ENCODE measurements at regions not wholly inside any gene's neighbourhood (a gene's known extent, or its start where the extent isn't known, plus 50 kb on each side); places are given as distances from the start of the nearest gene placed in this dataset.
A peak's percentile ranks its signal among the peaks of the same experiment; 100 is the strongest.

DNA sequence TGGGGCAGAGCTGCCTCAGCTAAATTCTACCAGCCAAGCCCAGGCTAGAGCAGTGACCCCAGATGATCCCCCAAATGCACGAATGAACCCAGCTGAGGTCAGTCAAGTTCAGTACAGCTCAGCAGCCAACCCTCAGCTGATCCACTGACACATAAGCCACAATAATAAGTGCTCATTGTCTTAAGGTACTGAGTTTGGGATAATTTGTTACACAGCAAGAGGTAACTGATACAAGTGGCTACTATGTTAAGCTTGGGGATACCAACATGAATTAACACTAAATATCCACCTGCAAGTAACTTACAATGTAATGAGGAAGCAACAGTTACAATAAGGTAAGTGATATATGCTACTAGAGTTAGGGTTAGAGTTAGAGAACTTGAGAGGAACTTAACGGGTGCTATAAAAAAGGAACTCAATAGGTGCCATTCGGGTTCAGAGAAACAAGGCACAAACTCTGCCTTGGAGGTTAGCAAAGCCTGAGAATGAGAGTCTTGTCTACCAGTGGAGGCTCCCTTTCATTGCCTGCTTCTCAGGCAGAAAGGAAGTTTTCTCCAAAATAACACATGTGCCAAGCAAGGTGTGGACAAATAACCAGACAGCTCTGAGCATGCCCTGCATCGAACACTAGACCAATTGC is 189.4 kb downstream of the ARL4C start:
- H3K4me3 Mint-ChIP-seq, result no peak overlapping the region
- H3K36me3 Mint-ChIP-seq, result peaks cover 2% of the 10 kb centered on the region
- H3K4me1 Mint-ChIP-seq, result peaks cover 15 to 18% (median 17%) of the 10 kb centered on the region in 3 donors
- H3K27ac Mint-ChIP-seq, result peak overlapping the region in 2 of 3 donors; percentile 17 to 20
- H3K27me3 Mint-ChIP-seq, result peaks cover 24% of the 10 kb centered on the region
- H3K9me3 Mint-ChIP-seq, result peaks cover 0 to 3% (median 0%) of the 10 kb centered on the region in 3 donors

DNA sequence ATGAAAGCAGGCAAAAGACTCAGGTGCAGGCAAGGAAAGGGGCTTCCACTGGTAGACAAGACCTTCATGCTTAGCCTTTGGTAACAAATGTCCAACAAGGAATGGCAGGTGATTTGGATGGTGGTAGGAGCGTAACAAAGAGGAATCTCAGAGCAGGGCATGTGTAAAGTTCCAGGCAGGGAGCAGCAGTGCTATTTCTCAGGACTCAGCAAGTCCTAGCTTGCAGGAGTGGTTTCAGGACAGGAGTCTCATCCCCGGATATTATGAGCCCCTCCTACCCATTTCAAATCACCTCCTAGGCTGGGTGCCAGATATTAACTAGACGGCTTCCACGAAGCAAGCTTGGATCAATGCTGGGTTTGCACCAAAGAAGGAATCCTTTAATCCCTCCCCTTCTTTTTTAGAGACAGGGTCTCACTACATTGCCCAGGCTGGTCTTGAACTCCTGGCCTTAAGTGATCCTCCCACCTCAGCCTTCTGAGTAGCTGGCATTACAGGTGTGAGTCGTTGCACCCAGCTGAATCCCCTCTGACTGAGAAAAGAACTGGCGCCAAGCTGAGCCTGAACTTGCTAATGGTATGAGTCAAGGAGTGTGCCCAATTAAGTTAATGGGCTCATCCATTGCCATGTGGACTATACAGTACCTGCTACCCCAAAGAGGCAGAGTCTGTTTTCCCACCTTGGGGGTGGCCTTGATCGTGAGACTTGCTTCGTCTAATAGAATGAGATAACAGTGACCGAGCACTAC is 190.3 kb downstream of the ARL4C start:
- no peak overlapping the region for H3K4me3 Mint-ChIP-seq
- H3K36me3 Mint-ChIP-seq, result peaks cover 2% of the 10 kb centered on the region
- H3K4me1 Mint-ChIP-seq, result peaks cover 15 to 18% (median 17%) of the 10 kb centered on the region in 3 donors
- H3K9me3 Mint-ChIP-seq, result peaks cover 0 to 3% (median 0%) of the 10 kb centered on the region in 3 donors
- peaks cover 26% of the 10 kb centered on the region for H3K27me3 Mint-ChIP-seq
- H3K27ac Mint-ChIP-seq, result no peak overlapping the region

- Mint-ChIP-seq H3K27me3 (peaks cover 29% of the 10 kb centered on the region), H3K27ac (no peak overlapping the region), H3K36me3 (peaks cover 2% of the 10 kb centered on the region), H3K4me3 (no peak overlapping the region), H3K9me3 (peaks cover 0 to 3% (median 0%) of the 10 kb centered on the region in 3 donors), H3K4me1 (peaks cover 15 to 19% (median 18%) of the 10 kb centered on the region in 3 donors)
These were observed 191.0 kb downstream of the ARL4C start for GRCh38 chr2:234305846-234306245.

DNA sequence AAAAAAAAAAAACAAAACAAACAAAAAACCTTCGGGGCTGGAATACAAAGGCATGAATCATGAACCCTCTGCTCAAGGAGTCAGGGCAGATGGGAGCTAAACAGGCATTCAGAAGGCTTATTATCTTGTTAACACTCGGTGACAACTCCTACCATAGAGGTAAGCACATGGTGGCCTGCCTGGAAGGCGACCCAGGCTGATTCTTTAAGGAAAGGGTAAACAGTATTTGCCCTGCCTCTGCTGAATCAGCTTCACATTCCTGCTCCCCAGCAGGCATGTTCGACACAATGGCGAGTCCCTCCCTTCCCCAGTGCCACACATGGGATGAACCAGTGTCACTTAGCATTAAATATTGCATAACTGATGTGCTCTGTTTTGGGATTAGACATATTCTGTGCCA is 191.9 kb downstream of the ARL4C start:
- Mint-ChIP-seq H3K36me3 (peaks cover 2% of the 10 kb centered on the region), H3K4me3 (no peak overlapping the region), H3K27me3 (peaks cover 33% of the 10 kb centered on the region), H3K9me3 (peaks cover 0 to 3% (median 0%) of the 10 kb centered on the region in 3 donors), H3K4me1 (peaks cover 15 to 19% (median 18%) of the 10 kb centered on the region in 3 donors), H3K27ac (peak overlapping the region in 1 of 3 donors; percentile 54)

- Mint-ChIP-seq H3K4me1 (peaks cover 5 to 6% (median 6%) of the 10 kb centered on the region in 3 donors), H3K4me3 (no peak overlapping the region), H3K36me3 (no peaks in the 10 kb centered on the region), H3K9me3 (peaks cover 0 to 3% (median 0%) of the 10 kb centered on the region in 3 donors), H3K27ac (no peak overlapping the region), H3K27me3 (peaks cover 28% of the 10 kb centered on the region)
These were observed 194.3 kb downstream of the ARL4C start for GRCh38 chr2:234302664-234302991.

GRCh38 chr2:234300932-234301823 is 195.7 kb downstream of the ARL4C start:
- Mint-ChIP-seq H3K27me3 (peaks cover 35% of the 10 kb centered on the region), H3K27ac (peak overlapping the region in 1 of 3 donors; percentile 89), H3K4me1 (peaks cover 3 to 5% (median 3%) of the 10 kb centered on the region in 3 donors), H3K4me3 (no peak overlapping the region), H3K36me3 (no peaks in the 10 kb centered on the region), H3K9me3 (no peaks in the 10 kb centered on the region)

DNA sequence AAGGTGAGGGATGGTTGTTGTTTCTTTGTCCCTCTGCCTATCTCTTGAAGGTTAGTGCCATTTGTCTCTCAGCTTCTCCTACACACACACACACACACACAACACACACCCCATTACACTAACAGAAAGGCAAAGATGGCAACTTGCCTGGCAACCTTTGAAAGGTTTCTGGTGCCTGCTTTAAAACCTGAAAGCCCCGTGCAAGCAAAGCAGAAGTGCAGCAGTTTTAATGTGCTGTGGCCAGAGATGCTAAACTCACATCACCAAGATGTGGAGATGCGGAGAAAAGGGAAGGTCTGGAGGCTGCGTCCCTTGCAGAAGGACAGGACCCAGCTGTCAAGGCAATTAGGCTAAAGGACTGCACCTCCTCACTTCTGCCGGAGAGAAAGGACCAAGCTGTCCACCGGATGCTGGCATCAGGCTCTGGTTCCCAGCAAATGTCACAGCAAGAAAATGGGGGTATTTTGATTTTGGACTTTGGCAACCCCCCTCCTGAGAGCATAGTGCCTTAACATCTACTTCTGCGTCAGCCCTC is 196.4 kb downstream of the ARL4C start:
- Mint-ChIP-seq H3K27me3 (peaks cover 33% of the 10 kb centered on the region), H3K4me1 (peaks cover 3 to 7% (median 5%) of the 10 kb centered on the region in 3 donors), H3K27ac (no peak overlapping the region), H3K36me3 (no peaks in the 10 kb centered on the region), H3K4me3 (no peak overlapping the region), H3K9me3 (no peaks in the 10 kb centered on the region)

- H3K9me3 Mint-ChIP-seq, result peaks cover 0 to 3% (median 0%) of the 10 kb centered on the region in 3 donors
- H3K36me3 Mint-ChIP-seq, result no peaks in the 10 kb centered on the region
- peaks cover 28% of the 10 kb centered on the region for H3K27me3 Mint-ChIP-seq
- peaks cover 3 to 7% (median 5%) of the 10 kb centered on the region in 3 donors for H3K4me1 Mint-ChIP-seq
- H3K27ac Mint-ChIP-seq, result no peak overlapping the region
- H3K4me3 Mint-ChIP-seq, result no peak overlapping the region
These were observed 198.0 kb downstream of the ARL4C start for GRCh38 chr2:234298918-234299317.

- H3K9me3 Mint-ChIP-seq, result peaks cover 0 to 9% (median 6%) of the 10 kb centered on the region in 3 donors
- no peak overlapping the region for H3K4me3 Mint-ChIP-seq
- no peak overlapping the region for H3K27ac Mint-ChIP-seq
- peaks cover 25% of the 10 kb centered on the region for H3K27me3 Mint-ChIP-seq
- peaks cover 13 to 18% (median 14%) of the 10 kb centered on the region in 3 donors for H3K4me1 Mint-ChIP-seq
- no peaks in the 10 kb centered on the region for H3K36me3 Mint-ChIP-seq
These were observed 199.9 kb downstream of the ARL4C start for GRCh38 chr2:234296991-234297390.

DNA sequence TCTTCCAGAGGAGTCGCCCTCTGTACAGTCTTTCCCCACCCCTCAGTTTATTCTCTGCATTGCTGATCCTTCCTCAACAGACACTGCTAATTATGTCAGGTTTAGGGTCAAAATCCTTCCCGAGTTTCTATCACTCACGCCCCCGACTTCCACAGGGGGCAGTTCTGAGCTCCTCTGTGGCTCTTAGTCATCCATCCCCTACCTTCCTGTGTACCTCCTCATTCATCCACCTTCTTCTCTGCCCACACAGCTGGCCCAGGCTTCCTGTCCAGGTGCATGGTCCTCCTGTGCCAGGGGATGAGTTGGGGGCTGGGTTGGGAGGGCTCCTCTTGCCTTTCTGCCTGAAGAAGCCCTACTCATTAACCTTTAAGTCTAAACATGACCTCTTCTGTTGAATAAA is 202.9 kb downstream of the ARL4C start:
- H3K27me3 Mint-ChIP-seq, result peaks cover 24% of the 10 kb centered on the region
- peak overlapping the region in 2 of 4 donors; percentile 47 to 77 for H3K4me3 Mint-ChIP-seq
- peaks cover 3 to 9% (median 6%) of the 10 kb centered on the region in 3 donors for H3K9me3 Mint-ChIP-seq
- no peaks in the 10 kb centered on the region for H3K36me3 Mint-ChIP-seq
- H3K4me1 Mint-ChIP-seq, result peaks cover 25 to 37% (median 36%) of the 10 kb centered on the region in 3 donors
- H3K27ac Mint-ChIP-seq, result peak overlapping the region in 1 of 3 donors; percentile 29

GRCh38 chr2:234292962-234293243 is 204.0 kb downstream of the ARL4C start:
- Mint-ChIP-seq H3K36me3 (no peaks in the 10 kb centered on the region), H3K4me1 (peaks cover 28 to 38% (median 37%) of the 10 kb centered on the region in 3 donors)

GRCh38 chr2:234292205-234292961 is 204.5 kb downstream of the ARL4C start:
- H3K27ac Mint-ChIP-seq, result peak overlapping the region; percentile 65 to 97 (median 84)
- peaks cover 28 to 38% (median 37%) of the 10 kb centered on the region in 3 donors for H3K4me1 Mint-ChIP-seq
- peak overlapping the region; percentile 8 to 79 (median 34) for H3K4me3 Mint-ChIP-seq
- no peaks in the 10 kb centered on the region for H3K36me3 Mint-ChIP-seq
- H3K27me3 Mint-ChIP-seq, result peaks cover 20% of the 10 kb centered on the region
- H3K9me3 Mint-ChIP-seq, result peaks cover 3 to 9% (median 6%) of the 10 kb centered on the region in 3 donors

More at GRCh38 chr2:234292962-234293243, 204.0 kb downstream of the ARL4C start:
- H3K27ac Mint-ChIP-seq, result peak overlapping the region; percentile 65 to 97 (median 84)
- peaks cover 20% of the 10 kb centered on the region for H3K27me3 Mint-ChIP-seq
- H3K9me3 Mint-ChIP-seq, result peaks cover 3 to 9% (median 6%) of the 10 kb centered on the region in 3 donors
- H3K4me3 Mint-ChIP-seq, result peak overlapping the region in 2 of 4 donors; percentile 22 to 45

GRCh38 chr2:234291765-234292204 is 205.1 kb downstream of the ARL4C start:
- peak overlapping the region; percentile 65 to 97 (median 84) for H3K27ac Mint-ChIP-seq
- no peaks in the 10 kb centered on the region for H3K36me3 Mint-ChIP-seq
- H3K4me1 Mint-ChIP-seq, result peaks cover 28 to 38% (median 37%) of the 10 kb centered on the region in 3 donors
- H3K27me3 Mint-ChIP-seq, result peaks cover 17% of the 10 kb centered on the region
- H3K4me3 Mint-ChIP-seq, result peak overlapping the region in 3 of 4 donors; percentile 22 to 79 (median 45)
- peaks cover 3 to 9% (median 6%) of the 10 kb centered on the region in 3 donors for H3K9me3 Mint-ChIP-seq

- Mint-ChIP-seq H3K36me3 (no peaks in the 10 kb centered on the region), H3K4me3 (peak overlapping the region in 2 of 4 donors; percentile 28 to 88), H3K4me1 (peaks cover 24 to 36% (median 33%) of the 10 kb centered on the region in 3 donors), H3K27me3 (peaks cover 8% of the 10 kb centered on the region), H3K27ac (peak overlapping the region; percentile 65 to 97 (median 69)), H3K9me3 (peaks cover 3 to 9% (median 6%) of the 10 kb centered on the region in 3 donors)
These were observed 206.2 kb downstream of the ARL4C start for GRCh38 chr2:234290671-234291070.
